Tongue (tissue), 1 donor: ENCODE measurements at regions not wholly inside any gene's neighbourhood (a gene's known extent, or its start where the extent isn't known, plus 50 kb on each side); places are given as distances from the start of the nearest gene placed in this dataset.
"Not testable (repeated sequence)": the region's sequence is repeated elsewhere in the genome, so short reads cannot be mapped to it uniquely, and the experiment has no call there.

ENCODE experiments used
- DNase-seq: peaks from one replicate; pipeline ENCODE4 v3.0.0-alpha.2; 2015

DNA sequence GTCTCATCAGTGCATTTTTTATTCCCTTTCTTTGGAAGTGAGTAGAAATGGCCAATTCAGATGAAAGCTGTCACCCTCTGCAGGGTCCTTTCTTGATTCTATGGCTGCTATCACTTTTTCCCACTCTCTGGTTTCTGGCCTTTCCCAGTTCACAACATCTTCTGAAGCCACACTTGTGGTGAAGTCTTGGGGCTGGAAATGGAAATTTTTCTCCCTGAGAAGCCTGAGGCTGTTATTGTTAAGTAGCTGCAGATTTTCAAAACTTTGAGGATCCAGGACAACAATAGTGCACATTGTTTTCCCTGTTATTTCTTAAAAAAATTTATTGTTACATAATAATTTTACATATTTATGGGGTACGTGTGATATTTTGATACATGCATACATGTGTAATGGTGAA is 250.3 kb upstream of the RASGRP1 start:
- no peak for DNase-seq

DNA sequence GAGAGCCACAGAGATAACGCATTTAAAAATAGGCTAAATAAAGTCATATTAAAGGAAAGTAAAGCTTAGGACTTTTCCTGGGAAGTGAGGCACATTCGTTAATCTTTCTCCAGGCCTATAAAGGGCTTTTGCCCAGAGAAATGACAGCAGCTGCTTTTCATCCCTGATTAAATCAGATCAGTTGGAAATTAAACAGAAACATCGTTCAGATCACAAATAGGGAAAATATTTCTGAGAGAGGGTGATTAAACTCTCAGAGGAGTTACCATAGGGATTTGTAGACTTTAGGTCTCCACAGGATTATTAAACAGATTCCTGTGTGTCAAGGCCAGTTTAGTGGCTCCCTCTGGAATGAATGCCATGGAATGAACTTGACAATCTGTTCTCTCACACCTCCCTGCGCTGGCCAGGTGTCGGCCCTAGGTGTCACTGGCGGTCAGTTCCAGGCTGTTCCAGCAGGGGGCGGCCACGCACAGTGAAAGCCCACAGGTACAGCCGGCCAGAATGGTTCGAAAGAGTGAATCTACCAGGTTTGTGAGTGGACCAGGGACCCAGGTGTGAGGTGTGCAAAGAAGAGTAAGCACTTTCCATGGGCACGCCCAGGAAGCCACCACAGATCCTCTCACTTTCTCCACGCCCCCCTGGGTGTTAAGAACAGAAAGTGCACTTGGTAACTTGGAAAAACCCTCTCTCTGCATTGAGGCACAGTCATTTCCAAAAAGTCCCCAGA is 253.0 kb upstream of the RASGRP1 start:
- DNase-seq = peak; percentile 89

DNA sequence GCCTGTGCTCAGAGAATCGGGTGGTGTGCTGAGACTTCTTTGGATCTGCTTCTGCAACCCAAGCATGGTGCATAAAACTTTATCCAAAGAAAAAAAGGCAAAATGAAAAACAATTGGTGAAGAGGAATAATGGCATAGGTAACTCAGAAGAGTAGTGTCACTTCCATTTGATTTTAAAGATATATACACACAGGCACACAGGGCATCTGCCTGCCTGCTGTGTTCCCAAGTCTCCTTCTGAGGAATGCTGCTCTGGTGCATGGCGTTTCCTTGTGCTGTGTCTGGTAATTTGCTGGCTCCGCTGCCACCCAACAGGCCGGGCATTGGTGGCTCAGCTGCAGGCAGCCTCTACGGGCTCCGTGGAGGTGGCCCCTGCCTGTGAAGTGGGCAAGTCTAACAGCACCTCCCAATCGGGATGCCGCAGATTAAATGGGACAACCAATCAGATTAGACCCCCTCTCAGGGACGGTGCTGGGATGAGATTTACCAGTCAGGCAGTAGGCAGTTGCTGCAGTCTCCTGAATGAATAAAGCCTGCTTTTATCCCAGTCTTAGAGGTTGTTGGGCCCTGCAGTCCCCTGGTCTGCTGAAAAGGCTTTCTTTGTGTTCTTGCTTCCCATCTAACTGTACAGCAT is 253.7 kb upstream of the RASGRP1 start:
- peak; percentile 30 for DNase-seq

DNA sequence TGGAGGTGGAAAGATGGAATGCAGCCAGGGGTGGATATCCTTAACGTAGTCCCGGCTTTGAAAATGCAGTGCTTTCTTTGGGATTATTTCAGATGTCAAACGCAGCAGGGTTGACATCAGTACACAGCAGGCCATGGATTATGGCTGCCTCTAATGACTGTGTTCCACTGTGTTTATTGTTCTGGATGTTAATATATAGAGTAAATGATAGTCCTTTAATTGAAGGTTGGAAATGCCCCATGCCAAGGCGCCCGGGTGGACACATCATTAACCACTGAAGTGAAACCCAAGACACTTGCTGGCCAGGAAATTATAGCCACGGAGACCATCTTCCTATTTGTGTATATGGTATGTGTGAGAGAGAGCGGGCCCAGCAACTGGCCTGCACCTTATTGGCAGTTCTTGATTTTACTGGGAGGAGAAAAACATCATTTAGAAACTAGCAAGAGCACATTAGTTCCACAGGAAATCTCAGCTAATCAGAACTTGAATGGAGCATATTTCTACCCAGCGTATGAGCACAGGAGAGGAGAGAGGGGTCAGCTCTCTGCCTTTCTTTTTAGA is 254.9 kb upstream of the RASGRP1 start:
- DNase-seq = no peak

DNA sequence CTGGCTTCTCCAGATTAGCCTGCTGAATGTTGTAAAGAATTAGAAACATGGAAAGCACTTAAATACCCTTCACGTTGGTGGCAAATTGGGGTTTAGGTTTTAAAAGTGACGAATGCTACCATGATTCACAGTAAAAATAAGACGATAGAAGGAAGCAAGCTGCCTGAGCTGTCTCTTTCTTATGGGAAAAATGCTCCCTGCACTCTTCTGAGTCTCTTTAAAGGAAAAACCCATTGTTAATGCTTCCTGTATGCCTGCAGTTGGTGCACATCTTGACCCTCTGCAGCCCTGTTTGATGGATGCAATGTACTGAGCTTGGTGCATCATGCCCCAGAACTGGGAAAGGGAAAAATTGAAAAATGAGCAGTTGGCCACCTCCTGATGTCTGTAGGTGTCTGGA is 258.6 kb upstream of the RASGRP1 start:
- DNase-seq = no peak

DNA sequence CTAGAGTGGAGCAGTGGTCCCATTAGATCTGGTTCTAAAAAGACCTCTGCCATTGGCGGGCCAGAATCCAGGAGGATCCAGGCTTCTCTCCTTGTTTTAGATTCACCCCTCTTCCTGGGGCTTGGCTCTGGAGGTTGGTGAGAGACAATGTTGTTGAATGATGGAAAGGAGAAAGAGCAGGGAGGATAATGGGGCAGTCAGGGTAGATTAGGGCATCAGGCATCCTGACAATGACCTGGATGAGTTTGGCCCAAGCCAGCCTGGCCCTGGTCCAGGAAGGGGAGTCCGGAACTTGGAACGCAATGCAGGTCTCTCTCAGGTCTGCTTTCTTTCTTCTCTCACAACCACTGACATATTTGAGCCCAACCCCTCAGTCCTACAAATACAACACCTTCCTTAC is 260.1 kb upstream of the RASGRP1 start:
- no peak for DNase-seq

DNA sequence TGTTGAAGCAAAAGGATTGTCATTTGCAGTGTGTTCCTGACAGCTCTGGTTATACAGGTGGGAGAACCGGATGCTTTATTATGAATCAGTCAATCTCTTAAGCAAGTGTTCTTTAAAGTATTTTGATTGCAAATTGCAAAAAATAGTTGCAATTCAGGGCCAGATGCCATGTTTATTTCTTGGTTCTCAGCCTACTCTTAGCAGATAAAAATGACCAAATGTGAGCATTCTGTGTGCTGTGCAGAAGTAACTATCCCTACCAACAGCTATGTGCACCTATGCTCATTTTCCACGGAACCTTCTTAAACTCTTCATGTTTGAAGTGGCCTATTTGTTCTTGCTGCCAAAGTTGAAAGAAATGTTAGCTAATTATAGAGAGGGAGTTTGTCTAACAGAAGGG is 262.3 kb upstream of the RASGRP1 start:
- DNase-seq = no peak

DNA sequence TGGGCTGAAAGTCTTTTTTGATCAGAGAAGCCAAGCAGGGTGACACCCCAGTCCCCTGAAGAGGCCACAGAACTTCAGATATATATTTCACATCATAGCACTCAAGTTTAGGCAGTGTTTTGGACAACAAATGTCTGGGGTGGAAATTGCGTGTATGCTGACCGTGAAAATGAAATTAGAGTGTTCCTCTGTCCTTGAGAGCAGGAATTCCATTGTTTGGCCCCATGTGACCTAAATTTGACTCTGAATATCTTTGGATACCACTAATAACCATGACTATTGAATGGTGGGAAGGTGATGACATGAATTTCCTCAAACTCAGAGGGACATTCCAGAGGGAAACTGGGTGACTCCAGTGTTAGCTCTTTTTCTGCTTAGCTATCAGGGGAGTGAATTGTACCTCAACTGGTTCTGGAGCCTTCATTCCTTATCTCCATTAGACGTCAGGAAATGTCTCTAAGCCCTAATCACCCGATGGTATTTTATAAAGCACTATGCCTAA is 263.5 kb upstream of the RASGRP1 start:
- DNase-seq = no peak

DNA sequence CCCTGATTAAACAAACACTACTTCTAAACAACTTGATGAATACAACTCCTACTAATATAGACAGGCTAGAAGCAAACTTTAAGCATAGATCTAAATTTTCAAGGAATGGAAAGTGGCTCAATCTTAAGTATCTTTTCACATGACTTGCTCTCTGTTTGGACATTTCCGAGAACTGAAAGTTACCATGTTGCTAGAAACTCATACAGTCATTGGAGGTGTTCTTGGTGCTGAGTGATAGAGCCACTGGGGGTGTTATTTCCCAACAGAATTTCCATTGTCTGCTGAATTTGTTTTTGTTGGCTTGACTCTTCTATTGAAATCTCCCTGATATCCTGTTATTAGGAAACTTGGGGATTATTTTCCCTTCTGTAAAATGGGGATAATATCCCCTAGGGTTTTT is 264.5 kb upstream of the RASGRP1 start:
- DNase-seq = no peak

DNA sequence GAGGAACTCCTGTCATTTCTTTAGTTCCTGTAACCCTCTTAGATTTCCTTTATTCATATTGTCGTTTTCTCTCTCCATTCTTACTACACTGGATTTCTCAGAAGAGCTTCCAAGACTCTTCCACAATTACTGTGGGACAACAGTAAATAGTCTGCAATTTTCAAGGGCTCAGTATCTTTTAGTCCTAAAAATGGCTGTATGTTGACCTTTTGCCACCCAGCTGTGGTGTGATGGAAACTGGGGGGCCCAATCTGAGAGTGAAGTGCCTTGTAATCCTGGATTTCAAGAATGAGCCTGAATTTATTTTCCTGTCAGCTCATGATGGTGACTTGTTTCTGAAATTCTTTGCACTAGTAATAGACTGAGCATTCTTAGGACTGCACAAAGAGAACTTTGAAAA is 277.6 kb upstream of the RASGRP1 start:
- DNase-seq = no peak

DNA sequence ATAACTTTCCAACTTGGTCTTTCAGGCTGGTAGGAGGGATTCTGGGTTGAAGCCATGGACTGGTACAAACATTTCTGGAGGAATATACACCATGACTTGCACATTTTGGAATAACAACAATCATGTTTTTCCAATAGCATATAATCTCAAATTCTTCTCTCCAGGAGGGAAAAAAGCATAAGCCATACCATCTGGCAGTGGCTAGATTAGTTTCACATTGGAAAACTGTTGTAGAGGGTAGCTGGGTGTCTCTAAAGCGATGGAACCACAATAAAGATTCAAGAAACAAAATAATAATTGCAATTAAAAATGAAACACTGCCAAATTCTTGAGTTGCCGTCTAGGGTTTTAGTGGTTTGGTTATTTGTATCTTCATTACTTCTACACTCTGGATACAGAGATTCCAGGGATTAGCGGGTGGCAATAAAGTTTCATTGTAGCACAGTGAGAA is 278.5 kb upstream of the RASGRP1 start:
- no peak for DNase-seq

DNA sequence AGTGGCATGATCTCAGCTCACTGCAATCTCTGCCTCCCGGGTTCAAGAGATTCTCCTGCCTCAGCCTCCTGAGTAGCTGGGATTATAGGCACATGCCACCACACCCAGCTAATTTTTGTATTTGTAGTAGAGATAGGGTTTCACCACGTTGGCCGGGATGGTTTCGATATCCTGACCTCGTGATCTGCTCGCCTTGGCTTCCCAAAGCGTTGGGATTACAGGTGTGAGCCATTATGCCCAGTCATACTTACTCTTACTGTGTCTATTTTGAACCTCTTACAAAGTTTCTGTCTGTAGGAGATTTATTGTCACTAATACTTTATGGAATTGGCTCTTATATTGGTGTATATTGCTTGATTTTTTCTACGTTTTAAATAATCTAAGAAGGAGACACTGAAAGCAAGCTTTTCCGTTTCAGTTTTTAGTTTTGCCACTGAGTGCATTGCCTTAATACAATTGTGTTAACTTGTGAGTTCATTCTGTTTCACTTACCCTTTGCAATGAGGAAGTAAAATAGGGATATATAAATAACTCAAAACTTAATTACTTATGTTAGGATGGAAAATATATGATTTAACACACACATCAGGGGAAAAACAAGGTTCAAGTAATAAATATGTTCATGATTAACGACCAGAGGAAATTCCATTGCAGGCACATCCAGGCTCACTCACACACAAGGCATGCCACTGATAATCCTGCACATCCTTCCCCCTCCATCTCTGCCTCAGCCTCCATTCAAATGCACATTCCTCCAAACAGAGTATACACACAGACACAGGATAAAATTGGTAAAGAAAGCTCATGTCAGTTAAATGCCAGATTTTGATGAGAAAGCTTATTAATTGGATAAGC is 279.3 kb upstream of the RASGRP1 start:
- no peak for DNase-seq

DNA sequence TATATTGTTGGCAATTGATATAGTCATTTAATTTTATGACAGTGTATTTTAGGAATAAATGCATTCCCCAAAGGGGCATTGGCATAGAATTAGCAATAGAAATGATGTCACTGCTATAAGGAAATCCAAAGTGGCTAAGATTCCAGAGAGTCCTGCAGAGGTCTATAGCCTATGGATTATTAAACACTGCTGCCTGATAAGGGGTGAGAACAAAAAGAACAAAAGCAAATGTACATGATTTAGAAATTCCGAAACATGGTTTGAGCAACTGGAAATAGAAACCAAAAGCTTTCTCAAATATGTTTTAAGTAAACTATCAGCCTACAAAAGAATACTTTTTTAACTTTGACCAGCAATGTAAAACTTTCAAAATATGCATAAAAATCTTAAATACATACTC is 280.1 kb upstream of the RASGRP1 start:
- DNase-seq = no peak

DNA sequence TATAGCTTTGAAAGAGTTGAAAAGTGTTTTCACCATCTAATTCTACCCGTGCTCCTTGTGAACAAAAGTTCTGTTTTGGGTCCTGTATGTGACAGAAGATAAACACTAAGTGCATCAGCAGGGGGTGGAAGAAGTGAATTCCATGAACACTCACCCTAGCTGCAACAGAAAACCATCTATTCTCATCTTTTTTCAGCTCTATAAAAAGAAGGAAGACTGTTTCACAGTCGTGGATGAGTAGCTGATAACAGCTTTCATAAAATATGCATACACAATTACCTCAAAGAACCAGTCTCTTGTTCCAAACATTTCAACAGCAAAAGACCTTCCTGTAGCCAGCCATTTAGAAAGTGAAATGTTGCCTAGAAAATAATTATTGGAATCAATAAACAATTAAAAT is 281.7 kb upstream of the RASGRP1 start:
- DNase-seq = no peak

DNA sequence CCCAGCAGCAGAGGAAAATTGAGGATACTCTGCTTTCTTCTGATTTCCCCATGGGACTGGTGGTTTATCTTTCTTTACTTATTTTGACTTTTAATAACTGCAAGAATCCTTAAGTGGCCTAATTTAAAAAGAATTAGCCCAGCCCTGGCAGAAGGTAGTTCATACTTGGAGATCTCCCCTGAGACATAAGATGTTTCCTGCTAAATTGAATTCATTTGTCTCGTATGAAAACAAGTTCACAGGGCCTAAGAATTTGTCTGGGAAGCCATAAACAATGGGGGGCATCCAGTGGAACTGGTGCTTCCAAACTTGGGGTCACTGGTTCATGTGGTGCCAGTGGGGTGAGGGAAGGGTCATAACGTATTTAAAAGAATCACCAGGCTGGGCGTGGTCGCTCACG is 283.1 kb upstream of the RASGRP1 start:
- no peak for DNase-seq

DNA sequence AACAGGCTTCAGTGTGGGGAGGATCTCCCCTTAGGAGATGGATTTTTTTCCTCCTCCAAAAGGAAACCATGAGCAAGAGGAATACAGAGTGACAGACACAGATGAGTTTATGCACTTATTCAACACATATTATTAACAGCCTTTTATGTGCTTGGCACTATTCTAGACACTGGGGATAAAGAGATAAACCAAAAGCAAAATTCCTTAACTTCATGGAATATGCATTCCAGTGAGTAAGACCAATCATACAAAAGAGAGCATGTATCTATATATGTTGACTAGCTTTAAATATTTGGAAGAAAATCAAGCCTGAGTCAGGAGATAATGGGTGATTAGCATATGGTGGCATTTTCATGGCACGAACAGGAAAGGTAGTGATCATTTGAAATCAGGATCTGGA is 284.4 kb upstream of the RASGRP1 start:
- DNase-seq = no peak

DNA sequence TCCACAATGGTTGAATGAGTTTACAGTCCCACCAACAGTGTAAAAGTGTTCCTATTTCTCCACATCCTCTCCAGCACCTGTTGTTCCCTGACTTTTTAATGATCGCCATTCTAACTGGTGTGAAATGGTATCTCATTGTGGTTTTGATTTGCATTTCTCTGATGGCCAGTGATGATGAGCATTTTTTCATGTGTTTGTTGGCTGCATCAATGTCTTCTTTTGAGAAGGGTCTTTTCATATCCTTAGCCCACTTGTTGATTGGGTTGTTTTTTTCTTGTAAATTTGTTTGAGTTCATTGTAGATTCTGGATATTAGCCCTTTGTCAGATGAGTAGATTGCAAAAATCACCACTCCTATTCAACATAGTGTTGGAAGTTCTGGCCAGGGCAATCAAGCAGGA is 287.6 kb upstream of the RASGRP1 start:
- not testable (repeated sequence) for DNase-seq

DNA sequence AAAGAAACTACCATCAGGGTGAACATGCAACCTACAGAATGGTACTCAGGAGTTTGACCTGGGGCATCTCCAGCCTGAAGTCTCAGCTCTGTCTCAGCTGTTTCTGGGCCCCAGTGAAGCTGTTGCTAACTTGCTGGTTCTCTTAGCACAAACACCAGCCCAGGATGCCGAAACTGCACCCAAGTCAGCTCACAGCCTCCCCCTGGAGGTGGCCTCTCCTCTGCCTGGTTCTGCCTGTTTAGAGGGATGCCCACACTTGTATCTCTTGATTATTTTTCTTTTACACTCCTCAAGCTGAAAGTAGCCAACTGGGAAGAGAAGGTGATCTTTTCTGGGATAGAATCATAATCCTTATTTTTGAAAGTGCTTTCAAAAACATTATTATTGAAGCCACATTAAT is 289.0 kb upstream of the RASGRP1 start:
- no peak for DNase-seq

DNA sequence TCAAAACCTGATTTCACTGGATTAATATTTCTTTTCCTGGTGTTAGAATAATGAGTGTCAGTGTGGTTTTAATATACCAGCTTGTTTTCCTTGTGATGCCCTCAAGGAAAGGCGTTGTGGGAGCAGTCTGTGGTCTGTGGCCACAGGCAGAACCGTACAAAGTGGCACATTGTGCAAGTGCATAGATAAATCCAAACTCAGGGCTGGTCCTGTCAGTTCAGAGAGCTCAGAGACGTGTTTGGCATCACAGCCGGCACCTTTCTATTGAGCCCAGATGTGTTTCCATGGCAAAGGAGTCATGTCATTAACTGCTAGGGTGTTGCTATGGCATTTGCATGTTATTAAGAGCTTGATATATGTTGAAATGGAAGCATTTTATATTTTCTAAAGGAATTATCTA is 289.9 kb upstream of the RASGRP1 start:
- DNase-seq = peak; percentile 38

DNA sequence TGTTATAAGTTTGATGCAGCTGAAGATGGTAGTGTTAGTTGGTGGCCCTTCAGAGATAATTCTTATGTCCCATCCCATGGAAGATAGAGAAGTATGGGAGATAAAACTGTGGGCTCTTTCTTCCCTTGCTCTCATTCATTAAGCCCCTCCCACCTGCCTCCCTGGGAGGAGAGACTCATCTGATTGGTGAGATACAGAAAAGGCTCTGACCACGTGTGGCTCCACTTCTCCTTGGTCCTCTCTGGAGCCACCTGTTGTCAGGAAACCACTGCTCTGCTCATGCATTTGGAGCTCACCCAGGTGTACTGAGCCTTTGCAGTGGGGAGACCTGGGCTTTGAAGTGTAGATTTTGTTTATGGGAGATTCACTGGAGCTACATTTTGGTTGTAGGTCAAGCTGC is 293.2 kb upstream of the RASGRP1 start:
- no peak for DNase-seq

DNA sequence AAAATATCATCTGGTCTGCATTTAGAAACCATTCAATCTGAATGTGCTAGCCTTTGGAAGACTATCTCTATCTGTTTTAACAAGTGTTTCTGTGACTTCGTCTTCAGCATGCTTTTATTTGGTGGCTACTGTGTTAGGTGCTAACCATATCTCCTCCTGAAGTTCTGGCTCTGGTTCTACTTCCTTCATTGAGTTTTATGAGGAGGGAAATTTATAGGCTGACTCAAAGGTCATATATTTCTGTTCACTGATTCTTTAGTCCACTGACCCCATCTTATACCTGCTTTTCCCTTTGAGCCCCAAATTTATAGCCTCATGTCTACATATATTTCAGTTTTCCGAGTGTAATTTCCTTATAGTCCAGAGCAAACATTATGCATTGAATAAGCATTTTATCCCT is 295.0 kb upstream of the RASGRP1 start:
- no peak for DNase-seq

DNA sequence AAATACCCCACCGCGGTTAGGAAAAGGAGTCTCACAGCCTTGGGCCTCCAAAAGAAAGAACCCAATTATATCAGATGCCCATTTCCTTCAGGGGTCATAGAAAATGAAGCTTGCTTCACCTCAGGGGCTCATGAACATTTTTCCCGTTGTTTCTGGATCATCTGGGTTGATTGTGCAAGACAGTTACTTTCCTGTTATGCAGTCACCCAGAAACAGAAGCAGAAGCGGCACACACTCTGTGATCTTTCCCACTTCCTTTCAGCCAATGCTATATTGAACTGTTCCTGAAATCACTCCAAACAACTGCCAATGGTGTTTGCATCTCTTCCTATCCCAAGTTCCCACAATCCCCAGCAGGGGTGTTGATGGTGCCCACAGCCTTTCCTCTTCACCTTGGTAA is 295.6 kb upstream of the RASGRP1 start:
- no peak for DNase-seq

DNA sequence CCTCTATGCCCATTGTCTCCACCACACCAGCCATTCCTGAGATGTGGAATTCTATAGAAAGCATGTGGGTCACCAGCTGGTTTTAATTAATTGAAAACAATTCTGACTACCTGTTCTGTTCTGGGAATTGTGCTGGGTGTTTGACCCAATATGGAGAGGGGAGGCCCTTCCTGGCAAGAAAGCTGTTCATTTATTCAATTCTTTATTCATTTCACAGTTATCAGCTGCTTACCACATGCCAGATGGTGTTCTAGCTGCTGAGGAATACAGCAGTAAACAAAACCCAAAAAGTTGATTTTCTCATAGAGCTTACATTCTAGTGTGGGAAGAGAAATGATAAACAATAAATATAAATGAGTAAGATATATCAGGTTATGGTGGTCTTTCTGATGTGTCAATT is 296.1 kb upstream of the RASGRP1 start:
- DNase-seq = no peak
